NCI-H510A (cell line): ENCODE measurements at regions not wholly inside any gene's neighbourhood (a gene's known extent, or its start where the extent isn't known, plus 50 kb on each side); places are given as distances from the start of the nearest gene placed in this dataset.
"Not testable (repeated sequence)": the region's sequence is repeated elsewhere in the genome, so short reads cannot be mapped to it uniquely, and the experiment has no call there.

Experiments
- DNase-seq: peaks from one replicate; lab custom pipeline; 2025; lab: John Stamatoyannopoulos, UW

GRCh38 chr4:9604031-9604892, 160.0 kb downstream of the DEFB131A start:
- DNase-seq: not testable (repeated sequence)

- not testable (repeated sequence) for DNase-seq
These were observed 160.6 kb downstream of the DEFB131A start for GRCh38 chr4:9604893-9605190.

GRCh38 chr4:9608300-9608699, 164.1 kb downstream of the DEFB131A start:
- DNase-seq: no peak

DNA sequence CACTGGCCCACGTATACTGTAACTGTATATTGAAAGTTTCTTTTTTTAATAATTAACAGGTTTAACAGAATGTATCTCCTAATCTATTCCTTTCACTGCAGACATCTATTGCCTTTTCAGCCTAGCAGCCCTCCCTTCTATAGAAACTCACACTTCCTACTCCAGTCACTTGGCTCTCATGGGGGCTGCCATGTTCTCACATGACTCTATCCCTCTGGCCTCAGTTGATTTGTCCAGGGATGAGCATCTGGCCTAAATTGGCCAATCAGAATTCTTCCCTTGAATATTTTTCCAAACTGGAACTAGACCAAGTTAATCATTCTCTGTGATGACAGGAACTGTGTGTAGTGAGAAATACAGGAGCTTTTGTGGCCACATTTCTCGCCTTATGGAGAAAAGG, 166.1 kb downstream of the DEFB131A start:
- DNase-seq: not testable (repeated sequence)

DNA sequence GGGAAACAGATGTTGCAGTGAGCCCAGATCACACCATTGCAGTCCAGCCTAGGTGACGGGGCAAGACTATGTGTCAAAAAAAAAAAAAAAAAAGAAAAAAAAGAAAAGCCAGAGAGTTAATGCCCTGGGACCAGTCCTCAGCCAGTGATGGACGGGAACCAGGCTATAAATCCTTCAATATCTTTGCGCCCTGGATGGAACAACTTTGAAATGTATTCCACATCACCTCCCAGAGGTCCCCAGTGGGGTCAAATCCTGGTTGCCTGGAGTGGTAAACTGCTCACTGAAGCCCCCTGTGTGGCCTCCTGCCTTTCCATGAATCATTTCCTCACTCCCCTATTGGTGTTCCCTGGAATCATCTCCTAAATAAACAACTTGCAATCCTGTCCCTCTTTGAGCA, 166.9 kb downstream of the DEFB131A start:
- DNase-seq: no peak

DNA sequence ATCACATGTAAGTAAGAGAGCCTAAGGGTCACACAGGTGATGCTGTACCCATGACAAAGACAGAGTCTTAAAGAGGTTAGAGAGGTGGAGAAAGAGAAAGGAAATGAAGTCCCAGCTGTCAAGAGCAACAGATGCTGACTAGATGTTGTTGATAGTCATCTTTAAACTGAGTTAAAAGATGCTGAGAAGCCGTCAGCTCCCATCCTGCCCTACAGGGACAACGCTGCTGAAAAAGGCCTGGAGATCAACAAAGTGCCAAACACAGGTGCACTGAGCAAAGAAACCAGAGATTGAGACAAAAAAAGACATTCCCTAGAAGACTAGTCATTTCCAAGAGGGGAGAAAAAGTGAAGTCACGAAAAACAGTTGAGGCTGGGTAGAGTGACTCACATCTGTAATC, 145.0 kb upstream of the DRD5 start:
- not testable (repeated sequence) for DNase-seq

DNA sequence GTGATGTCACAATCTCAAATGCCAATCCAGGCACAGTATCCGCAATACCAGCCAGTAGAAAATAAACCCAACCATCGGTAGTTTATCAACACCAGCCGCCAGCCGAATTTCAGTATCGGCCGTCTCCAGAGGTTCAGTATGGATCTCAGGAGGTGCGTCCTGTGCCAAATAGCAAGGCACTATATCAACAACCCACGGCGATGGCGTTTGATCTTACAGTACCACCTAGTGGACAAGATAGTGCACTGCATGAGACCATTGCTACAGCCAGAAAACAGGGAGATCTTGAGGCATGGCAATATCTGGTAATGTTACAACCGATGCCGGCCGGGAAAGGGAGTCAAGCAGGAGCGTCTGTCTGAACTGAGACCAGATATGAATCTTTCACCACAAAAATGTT, 121.8 kb upstream of the DRD5 start:
- DNase-seq: not testable (repeated sequence)

DNA sequence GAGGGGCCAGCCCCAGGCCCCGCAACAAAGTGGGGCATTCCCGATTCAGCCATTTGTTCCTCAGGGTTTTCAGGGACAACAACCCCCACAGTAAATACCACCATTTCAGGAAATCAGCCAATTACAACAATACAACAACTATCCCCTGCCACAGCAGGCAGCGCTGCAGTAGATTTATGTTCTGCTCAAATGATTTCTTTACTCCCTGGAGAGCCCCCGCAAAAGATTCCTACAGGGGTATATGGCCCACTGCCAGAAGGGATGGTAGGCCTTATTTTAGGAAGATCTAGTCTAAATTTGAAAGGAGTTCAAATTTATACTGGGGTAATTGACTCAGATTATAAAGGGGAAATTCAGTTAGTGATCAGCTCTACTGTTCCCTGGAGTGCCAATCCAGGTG, 120.5 kb upstream of the DRD5 start:
- DNase-seq: not testable (repeated sequence)

DNA sequence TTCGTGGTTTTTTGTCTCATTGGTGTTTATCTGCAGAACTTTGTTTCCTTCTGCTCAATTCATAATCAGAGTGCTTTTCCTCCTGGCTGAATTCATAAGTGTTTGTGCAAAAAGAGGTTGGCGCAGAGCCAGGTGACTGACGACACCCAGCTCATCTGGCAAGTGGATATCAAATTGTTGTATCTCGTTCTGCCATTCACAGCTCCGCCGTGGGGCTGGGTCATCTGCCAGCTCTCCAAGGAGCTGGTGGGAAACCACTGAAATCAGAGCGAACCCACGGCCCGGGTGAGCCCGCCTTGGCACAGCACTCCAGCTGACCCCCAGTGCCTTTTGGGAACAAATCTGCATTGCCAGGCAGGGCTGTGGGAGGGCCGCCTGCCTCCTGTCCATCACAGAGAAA, 110.7 kb upstream of the DRD5 start:
- DNase-seq: peak; percentile 17

DNA sequence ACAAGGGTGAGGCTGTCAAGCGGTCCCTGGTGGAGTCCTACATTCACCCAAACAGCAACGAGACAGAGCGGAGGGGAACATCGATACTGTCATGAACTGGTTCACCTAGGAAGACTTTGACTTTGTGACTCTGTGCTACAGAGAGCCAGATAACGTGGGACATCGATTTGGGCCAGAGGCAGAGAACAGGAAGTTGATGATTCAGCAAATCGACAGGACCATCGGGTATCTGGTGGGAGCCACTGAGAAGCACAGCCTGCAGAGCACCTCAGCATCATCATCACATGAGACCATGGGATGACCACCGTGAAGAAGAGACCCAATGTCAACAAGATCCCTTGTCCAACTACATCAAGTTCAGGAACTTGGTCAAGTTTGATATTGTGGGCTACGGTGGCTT, 104.1 kb upstream of the DRD5 start:
- DNase-seq: not testable (repeated sequence)

DNA sequence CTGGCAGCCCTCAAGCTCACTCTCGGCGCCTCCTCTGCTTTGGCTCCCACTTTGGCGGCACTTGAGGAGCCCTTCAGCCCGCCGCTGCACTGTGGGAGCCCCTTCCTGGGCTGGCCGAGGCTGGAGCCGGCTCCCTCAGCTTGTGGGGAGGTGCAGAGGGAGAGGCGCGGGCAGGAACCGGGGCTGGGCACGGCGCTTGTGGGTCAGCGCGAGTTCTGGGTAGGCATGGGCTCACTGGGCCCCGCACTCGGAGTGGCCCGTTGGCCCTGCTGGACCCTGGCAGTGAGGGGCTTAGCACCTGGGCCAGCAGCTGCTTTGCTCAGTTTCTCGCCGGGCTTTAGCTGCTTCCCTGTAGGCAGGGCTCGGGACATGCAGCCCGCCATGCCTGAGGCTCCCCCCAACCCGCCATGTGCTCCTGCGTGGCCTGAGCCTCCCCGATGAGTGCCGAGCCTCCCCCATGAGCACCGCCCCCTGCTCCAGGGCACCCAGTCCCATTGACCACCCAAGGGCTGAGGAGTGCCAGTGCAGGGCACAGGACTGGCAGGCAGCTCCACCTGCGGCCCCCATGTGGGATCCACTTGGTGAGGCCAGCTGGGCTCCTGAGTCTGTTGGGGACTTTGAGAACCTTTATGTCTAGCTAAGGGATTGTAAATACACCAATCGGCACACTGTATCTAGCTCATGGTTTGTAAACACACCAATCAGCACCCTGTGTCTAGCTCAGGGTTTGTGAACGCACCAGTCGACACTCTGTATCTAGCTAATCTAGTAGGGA, 101.5 kb upstream of the DRD5 start:
- DNase-seq: no peak

GRCh38 chr4:9683174-9683573, 98.3 kb upstream of the DRD5 start:
- DNase-seq: not testable (repeated sequence)

- DNase-seq: not testable (repeated sequence)
These were observed 96.4 kb upstream of the DRD5 start for GRCh38 chr4:9685016-9685415.

DNA sequence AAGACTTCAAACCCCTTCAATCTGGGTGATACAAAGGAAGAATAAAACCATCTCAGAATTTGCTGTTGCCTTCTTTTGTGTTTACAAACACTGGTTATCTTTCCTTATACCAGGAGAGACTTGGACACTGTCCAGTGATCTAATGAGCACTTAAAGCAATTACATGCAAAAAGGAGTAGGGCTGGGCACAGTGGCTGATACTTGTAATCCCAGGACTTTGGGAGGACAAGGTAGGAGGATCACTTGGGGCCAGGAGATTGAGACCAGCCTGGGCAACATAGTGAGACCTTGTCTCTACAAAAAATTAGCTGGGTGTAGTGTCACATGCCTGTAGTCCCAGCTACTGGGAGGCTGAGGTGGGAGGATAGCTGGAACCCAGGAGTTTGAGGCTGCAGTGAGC, 95.7 kb upstream of the DRD5 start:
- no peak for DNase-seq

DNA sequence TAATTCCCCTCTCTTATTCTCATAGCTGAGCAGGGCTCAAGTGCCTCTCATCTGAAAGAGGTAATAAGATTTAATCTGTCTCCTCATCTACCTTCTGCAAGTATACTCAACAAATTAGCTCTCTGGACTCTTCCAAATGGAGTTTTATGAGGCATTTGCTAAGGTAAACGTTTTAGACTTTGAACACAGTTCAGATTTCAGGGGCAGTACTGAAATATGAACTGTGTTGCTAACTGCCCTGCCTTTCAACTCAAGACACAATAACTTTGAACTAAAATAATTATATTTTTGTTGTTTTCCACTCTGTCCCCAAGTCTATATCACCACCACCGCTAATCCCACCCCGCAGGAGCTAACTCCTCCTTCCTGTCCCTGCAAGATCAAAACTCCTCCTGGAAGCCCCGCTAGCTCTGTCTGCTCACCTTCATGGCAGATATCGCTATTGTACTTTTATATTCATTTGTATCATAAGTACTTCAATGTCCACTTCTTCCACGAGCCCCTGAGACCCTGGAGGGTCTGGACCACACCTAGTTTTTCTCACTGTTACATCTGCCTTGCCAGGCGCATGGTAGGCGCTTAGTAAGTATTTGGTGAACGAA, 90.7 kb upstream of the DRD5 start:
- DNase-seq: not testable (repeated sequence)

GRCh38 chr4:9691238-9692065, 90.0 kb upstream of the DRD5 start:
- peak; percentile 78 for DNase-seq

DNA sequence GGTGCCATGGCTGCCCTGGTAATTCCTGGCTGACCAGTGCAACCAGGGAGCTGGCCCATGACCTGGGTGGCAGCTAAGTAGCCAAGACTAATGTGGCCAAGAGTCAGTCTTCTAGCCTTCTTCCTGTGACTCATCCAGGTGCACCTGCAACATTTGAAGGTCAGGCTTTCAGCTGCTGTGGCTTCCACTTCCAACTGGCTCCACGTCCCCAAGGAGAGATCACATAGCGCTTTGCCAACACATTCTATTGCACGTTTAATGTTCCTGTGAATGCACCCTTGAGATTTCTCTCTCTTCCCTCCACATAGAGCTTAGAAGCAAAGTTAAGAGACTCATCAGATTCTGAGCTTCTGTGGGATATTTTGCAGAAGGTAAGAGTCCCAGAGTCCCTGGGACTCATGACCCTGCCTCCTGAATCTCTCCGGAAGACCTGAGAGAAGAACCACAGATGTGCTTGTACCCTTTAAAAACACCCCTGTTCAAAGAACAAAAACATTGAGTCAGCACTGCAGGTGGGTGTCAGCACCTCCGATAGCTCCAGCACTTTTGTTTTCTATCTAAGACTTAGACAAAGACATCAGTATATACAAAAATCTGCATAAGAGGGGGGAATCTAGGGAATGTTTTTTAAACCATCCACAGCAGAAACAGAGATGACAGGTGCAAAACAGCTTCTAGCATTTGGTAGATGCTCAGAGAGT, 88.5 kb upstream of the DRD5 start:
- DNase-seq: not testable (repeated sequence)

DNA sequence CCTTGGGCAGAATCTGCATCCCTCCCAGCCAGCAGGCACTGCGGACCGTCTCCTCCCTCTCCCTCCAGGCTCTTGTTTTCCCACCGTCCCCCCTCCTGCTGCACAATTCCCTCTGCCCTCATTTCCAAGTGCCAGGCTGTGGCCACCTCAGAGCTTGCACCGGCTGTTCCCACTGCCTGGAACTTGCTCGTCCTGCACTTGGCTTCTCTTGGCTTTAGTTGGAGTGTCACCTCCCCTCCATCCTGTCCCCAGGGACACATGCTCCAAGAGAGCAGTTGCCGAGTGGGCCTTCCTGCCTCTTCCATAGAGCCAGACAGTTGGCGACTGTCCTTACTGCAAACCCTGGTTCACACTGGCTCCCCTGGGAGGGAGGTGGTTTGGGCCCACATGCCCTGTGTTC, 87.0 kb upstream of the DRD5 start:
- not testable (repeated sequence) for DNase-seq

GRCh38 chr4:9695994-9696393, 85.4 kb upstream of the DRD5 start:
- peak; percentile 2 for DNase-seq

DNA sequence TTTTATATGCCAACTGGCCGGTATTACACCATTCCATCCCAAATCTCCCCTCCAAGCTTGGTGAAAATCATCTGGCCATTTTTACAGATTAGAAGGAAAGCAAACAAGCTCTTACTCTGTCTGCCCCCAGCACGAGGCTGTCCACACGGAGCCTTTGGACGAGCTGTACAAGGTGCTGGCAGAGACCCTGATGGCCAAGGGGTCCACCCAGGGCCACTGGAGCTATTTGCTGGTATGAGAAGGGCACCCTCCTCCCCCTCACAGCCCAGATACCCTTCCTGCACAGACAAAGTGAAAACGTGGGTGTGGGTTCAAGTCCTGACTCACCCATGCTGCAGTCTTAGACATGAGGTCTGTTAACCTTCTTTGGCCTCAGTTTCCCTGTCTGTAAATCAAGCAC, 84.9 kb upstream of the DRD5 start:
- DNase-seq: not testable (repeated sequence)

DNA sequence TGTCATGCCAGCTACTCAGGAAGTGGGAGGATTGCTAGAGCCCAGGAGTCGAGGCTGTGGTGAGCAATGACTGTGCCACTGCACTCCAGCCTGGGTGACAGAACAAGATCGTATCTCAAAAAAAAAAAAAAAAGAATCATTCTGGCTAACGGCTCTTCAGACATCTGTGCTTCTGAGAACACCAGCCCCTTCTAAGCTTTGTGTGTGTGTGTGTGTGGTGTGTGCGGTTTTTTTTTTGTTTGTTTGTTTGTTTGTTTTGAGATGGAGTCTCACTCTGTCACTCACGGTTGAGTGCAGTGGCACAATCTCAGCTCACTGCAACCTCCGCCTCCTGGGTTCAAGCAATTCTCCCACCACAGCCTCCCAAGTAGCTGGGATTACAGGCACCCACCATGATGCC, 79.4 kb upstream of the DRD5 start:
- not testable (repeated sequence) for DNase-seq
